GM23338 (cell line): ENCODE measurements at regions not wholly inside any gene's neighbourhood (a gene's known extent, or its start where the extent isn't known, plus 50 kb on each side); places are given as distances from the start of the nearest gene placed in this dataset.

Source experiments
- ETS1 ChIP-seq: IDR thresholded peaks from 2 replicates; pipeline ENCODE4 v1.6.1; 2016; ENCODE audit warnings: antibody characterized with exemption
- EZH2 ChIP-seq: fragments of 200-600 bp; sonication (generic); IDR thresholded peaks from one replicate; pipeline ENCODE4 v1.8.0; 2017; ENCODE audit warnings: antibody characterized with exemption, mild to moderate bottlenecking, low read depth; ENCODE audit not compliant: unreplicated experiment
- JUNB ChIP-seq: IDR thresholded peaks from one replicate; pipeline ENCODE4 v1.6.1; 2016; ENCODE audit warnings: antibody characterized with exemption; ENCODE audit not compliant: unreplicated experiment
- NANOG ChIP-seq: IDR thresholded peaks from 2 replicates; pipeline ENCODE4 v1.6.1; 2016; ENCODE audit warnings: antibody characterized with exemption, borderline replicate concordance
- POLR2AphosphoS5 ChIP-seq: IDR thresholded peaks from 2 replicates; pipeline ENCODE4 v1.6.1; 2016; ENCODE audit warnings: antibody characterized with exemption, low read depth
- STAT1 ChIP-seq: IDR thresholded peaks from one replicate; pipeline ENCODE4 v1.6.1; 2016; ENCODE audit warnings: antibody characterized with exemption; ENCODE audit not compliant: unreplicated experiment
- ZNF114 ChIP-seq: fragments of 250-450 bp; sonication (Bioruptor Pico); IDR thresholded peaks from 2 replicates; pipeline ENCODE4 v1.5.0; 2020; ENCODE audit warnings: mild to moderate bottlenecking, moderate library complexity
- ZNF462 ChIP-seq: fragments of 250-450 bp; sonication (Bioruptor Pico); IDR thresholded peaks from 2 replicates; pipeline ENCODE4 v1.5.0; 2020; ENCODE audit warnings: mild to moderate bottlenecking, moderate library complexity
- TF ChIP-seq, protein P1 (sequence below): IDR thresholded peaks from one replicate; pipeline ENCODE4 v1.6.1; 2018; ENCODE audit warnings: antibody characterized with exemption; ENCODE audit not compliant: unreplicated experiment

DNA sequence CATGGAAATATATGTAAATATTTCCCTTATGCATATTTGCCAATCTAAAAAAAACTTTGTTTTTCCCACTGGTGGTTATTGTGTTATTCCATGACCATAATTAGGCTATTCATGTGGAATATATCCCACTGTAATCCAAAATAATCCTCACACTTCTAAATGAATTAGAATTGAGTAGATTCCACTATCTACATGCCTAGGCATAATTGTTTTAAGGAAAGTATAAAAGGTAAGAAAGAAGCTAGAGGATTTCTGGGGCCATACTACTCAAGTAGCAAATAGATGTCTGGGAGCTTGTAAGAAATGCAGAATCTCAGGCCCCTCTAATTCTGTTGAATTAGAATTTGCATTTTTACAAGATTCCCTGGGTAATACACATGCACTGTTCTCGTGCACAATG, 83.5 kb upstream of the RRP15 start (continued):
- no peak for TF ChIP-seq ZNF462 (CRISPR knock-in tag)
- TF ChIP-seq, protein P1, sequence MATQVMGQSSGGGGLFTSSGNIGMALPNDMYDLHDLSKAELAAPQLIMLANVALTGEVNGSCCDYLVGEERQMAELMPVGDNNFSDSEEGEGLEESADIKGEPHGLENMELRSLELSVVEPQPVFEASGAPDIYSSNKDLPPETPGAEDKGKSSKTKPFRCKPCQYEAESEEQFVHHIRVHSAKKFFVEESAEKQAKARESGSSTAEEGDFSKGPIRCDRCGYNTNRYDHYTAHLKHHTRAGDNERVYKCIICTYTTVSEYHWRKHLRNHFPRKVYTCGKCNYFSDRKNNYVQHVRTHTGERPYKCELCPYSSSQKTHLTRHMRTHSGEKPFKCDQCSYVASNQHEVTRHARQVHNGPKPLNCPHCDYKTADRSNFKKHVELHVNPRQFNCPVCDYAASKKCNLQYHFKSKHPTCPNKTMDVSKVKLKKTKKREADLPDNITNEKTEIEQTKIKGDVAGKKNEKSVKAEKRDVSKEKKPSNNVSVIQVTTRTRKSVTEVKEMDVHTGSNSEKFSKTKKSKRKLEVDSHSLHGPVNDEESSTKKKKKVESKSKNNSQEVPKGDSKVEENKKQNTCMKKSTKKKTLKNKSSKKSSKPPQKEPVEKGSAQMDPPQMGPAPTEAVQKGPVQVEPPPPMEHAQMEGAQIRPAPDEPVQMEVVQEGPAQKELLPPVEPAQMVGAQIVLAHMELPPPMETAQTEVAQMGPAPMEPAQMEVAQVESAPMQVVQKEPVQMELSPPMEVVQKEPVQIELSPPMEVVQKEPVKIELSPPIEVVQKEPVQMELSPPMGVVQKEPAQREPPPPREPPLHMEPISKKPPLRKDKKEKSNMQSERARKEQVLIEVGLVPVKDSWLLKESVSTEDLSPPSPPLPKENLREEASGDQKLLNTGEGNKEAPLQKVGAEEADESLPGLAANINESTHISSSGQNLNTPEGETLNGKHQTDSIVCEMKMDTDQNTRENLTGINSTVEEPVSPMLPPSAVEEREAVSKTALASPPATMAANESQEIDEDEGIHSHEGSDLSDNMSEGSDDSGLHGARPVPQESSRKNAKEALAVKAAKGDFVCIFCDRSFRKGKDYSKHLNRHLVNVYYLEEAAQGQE = no peak
- TF ChIP-seq EZH2 = no peak
- TF ChIP-seq ETS1 = no peak
- no peak for TF ChIP-seq ZNF114 (CRISPR knock-in tag)
- no peak for TF ChIP-seq NANOG
- TF ChIP-seq STAT1 = no peak
- no peak for TF ChIP-seq JUNB
- no peak for TF ChIP-seq POLR2AphosphoS5
